Parathyroid adenoma (tissue), 2 donors: ENCODE measurements at regions not wholly inside any gene's neighbourhood (a gene's known extent, or its start where the extent isn't known, plus 50 kb on each side); places are given as distances from the start of the nearest gene placed in this dataset.
"Not testable (repeated sequence)": the region's sequence is repeated elsewhere in the genome, so short reads cannot be mapped to it uniquely, and the experiment has no call there.

Source experiments
- H2AFZ ChIP-seq: fragments of 300-600 bp; sonication (generic); one replicate; pipeline ENCODE4 v1.7.0; 2017; ENCODE audit warnings: antibody characterized with exemption, mild to moderate bottlenecking
- H3K27ac ChIP-seq: fragments of 300-600 bp; sonication (generic); one replicate; pipeline ENCODE4 v1.7.0; 2017
- H3K27me3 ChIP-seq: fragments of 300-600 bp; sonication (generic); one replicate; pipeline ENCODE4 v1.7.0; 2017; ENCODE audit warnings: low read length; ENCODE audit not compliant: control insufficient read depth, insufficient read depth
- H3K36me3 ChIP-seq: fragments of 300-600 bp; sonication (generic); one replicate; pipeline ENCODE4 v1.7.0; 2017; ENCODE audit warnings: low read length; ENCODE audit not compliant: control insufficient read depth, insufficient read depth
- H3K4me1 ChIP-seq: fragments of 300-600 bp; sonication (generic); one replicate; pipeline ENCODE4 v1.7.0; 2017; ENCODE audit warnings: control low read depth
- H3K4me2 ChIP-seq: fragments of 300-600 bp; sonication (generic); one replicate; pipeline ENCODE4 v1.7.0; 2017; ENCODE audit warnings: low read length
- H3K4me3 ChIP-seq: fragments of 300-600 bp; sonication (generic); one replicate; pipeline ENCODE4 v1.7.0; 2017; ENCODE audit warnings: low read depth, low read length
- H3K79me2 ChIP-seq: fragments of 300-600 bp; sonication (generic); one replicate; pipeline ENCODE4 v1.7.0; 2017; ENCODE audit warnings: control low read depth
- H3K9ac ChIP-seq: fragments of 300-600 bp; sonication (generic); one replicate; pipeline ENCODE4 v1.7.0; 2017; ENCODE audit warnings: mild to moderate bottlenecking
- H3K9me3 ChIP-seq: fragments of 300-600 bp; sonication (generic); one replicate; pipeline ENCODE4 v1.7.0; 2017; ENCODE audit warnings: low read length; ENCODE audit not compliant: control insufficient read depth
- TF ChIP-seq, protein P1 (sequence below): fragments of 300-600 bp; sonication (generic); IDR thresholded peaks from one replicate; pipeline ENCODE4 v1.7.0; 2017; ENCODE audit warnings: antibody characterized with exemption, mild to moderate bottlenecking
- donor health status: primary hyperparathyroidism.

DNA sequence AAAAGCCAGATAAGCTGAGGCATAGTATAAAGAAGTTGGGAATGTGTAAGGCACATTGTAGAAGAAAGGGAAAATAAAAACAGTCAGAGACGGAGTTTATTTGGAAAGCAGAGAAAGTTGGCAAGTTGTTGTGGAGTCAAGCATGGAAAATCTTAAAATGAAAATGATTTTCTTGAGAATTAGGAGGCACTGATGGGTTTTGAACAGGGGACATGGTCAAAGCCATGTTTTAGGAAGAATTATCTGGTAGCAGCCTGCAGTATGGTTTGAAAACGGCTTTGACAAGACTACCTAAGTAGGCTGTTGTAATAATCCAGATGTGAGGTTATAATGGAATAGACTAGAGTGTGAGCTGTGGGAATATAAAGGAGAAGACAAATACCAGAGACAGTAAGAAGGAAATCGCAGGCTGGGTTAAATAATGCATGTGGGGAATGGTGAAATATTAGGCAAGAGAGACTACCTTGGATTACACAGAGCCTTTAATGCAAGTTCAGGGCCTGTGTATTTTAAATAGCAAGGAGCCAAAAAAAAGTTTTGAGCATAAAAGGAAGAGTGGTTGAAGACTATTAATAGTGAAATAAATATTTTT, 130.4 kb upstream of the MEOX2 start:
- H3K36me3 ChIP-seq, result no peaks in the 10 kb centered on the region
- no peaks in the 10 kb centered on the region for H3K9me3 ChIP-seq
- TF ChIP-seq, protein P1, sequence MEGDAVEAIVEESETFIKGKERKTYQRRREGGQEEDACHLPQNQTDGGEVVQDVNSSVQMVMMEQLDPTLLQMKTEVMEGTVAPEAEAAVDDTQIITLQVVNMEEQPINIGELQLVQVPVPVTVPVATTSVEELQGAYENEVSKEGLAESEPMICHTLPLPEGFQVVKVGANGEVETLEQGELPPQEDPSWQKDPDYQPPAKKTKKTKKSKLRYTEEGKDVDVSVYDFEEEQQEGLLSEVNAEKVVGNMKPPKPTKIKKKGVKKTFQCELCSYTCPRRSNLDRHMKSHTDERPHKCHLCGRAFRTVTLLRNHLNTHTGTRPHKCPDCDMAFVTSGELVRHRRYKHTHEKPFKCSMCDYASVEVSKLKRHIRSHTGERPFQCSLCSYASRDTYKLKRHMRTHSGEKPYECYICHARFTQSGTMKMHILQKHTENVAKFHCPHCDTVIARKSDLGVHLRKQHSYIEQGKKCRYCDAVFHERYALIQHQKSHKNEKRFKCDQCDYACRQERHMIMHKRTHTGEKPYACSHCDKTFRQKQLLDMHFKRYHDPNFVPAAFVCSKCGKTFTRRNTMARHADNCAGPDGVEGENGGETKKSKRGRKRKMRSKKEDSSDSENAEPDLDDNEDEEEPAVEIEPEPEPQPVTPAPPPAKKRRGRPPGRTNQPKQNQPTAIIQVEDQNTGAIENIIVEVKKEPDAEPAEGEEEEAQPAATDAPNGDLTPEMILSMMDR, result no peak
- H3K4me3 ChIP-seq, result no peak overlapping the region
- no peak overlapping the region for H3K4me2 ChIP-seq
- H3K27ac ChIP-seq, result no peak overlapping the region
- no peaks in the 10 kb centered on the region for H3K27me3 ChIP-seq
- H2AFZ ChIP-seq, result no peak overlapping the region
- H3K79me2 ChIP-seq, result no peaks in the 10 kb centered on the region
- no peak overlapping the region for H3K9ac ChIP-seq
- H3K4me1 ChIP-seq, result no peaks in the 10 kb centered on the region

GRCh38 chr7:15813448-15813847, 127.0 kb upstream of the MEOX2 start:
- no peaks in the 10 kb centered on the region for H3K79me2 ChIP-seq
- no peak overlapping the region for H3K27ac ChIP-seq
- TF ChIP-seq, protein P1, result no peak
- no peak overlapping the region for H3K4me3 ChIP-seq
- H3K9ac ChIP-seq, result no peak overlapping the region
- no peaks in the 10 kb centered on the region for H3K4me1 ChIP-seq
- H3K9me3 ChIP-seq, result no peaks in the 10 kb centered on the region
- no peak overlapping the region for H3K4me2 ChIP-seq
- no peaks in the 10 kb centered on the region for H3K27me3 ChIP-seq
- H2AFZ ChIP-seq, result no peak overlapping the region
- no peaks in the 10 kb centered on the region for H3K36me3 ChIP-seq

- H3K79me2 ChIP-seq, H3K27me3 ChIP-seq, H2AFZ ChIP-seq, H3K9ac ChIP-seq, H3K27ac ChIP-seq, H3K4me2 ChIP-seq, H3K4me1 ChIP-seq, H3K9me3 ChIP-seq, H3K36me3 ChIP-seq, H3K4me3 ChIP-seq: not testable (repeated sequence)
Measured at GRCh38 chr7:15810383-15810782, 123.9 kb upstream of the MEOX2 start.

DNA sequence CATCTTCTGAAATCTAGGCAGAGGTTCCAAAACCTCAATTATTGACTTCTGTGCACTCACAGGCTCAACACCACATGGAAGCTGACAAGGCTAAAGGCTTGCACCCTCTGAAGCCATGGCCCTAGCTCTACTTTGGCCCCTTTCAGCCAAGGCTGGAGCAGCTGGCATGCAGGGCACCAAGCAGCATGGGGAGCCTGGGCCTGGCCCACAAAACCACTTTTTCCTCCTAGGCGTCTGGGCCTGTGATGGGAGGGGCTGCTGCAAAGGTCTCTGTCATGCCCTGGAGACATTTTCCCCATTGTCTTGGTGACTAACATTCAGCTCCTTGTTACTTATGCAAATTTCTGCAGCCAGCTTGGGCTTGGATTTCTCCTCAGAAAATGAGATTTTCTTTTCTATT, 123.5 kb upstream of the MEOX2 start:
- H3K27me3 ChIP-seq, H3K4me2 ChIP-seq, H3K27ac ChIP-seq, H3K9ac ChIP-seq, H3K4me1 ChIP-seq, H3K79me2 ChIP-seq, H3K9me3 ChIP-seq, H3K4me3 ChIP-seq, H3K36me3 ChIP-seq, H2AFZ ChIP-seq: not testable (repeated sequence)

- H3K36me3 ChIP-seq, result no peaks in the 10 kb centered on the region
- H3K9ac ChIP-seq, result no peak overlapping the region
- no peak overlapping the region for H3K4me3 ChIP-seq
- no peak overlapping the region for H3K4me2 ChIP-seq
- H3K9me3 ChIP-seq, result no peaks in the 10 kb centered on the region
- H3K27ac ChIP-seq, result no peak overlapping the region
- H3K79me2 ChIP-seq, result no peaks in the 10 kb centered on the region
- TF ChIP-seq, protein P1, result no peak
- no peaks in the 10 kb centered on the region for H3K4me1 ChIP-seq
- no peaks in the 10 kb centered on the region for H3K27me3 ChIP-seq
- no peak overlapping the region for H2AFZ ChIP-seq
Measured at GRCh38 chr7:15805891-15806290, 119.4 kb upstream of the MEOX2 start.

DNA sequence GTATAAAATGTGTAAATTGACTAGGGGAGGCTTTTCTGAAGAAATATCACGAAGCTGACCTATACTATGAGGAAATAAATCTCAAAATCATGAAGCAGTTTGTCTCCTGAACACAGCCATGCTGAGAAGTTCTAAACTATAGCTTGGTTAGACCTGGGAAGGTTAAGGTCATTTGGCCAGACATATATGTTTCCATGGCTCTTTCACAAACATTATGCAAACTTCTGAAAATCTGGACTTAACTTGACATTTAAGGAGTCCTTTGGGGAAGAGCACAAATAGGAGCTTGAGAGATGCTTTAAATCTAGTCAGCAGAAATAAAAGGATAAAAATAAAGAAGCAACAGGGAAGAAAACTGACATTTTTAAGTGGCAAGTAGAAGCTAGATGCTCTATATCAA, 115.9 kb upstream of the MEOX2 start:
- H3K79me2 ChIP-seq, result no peaks in the 10 kb centered on the region
- no peak overlapping the region for H3K4me3 ChIP-seq
- no peak overlapping the region for H3K9ac ChIP-seq
- H2AFZ ChIP-seq, result no peak overlapping the region
- H3K4me2 ChIP-seq, result no peak overlapping the region
- no peaks in the 10 kb centered on the region for H3K36me3 ChIP-seq
- TF ChIP-seq, protein P1, result no peak
- H3K9me3 ChIP-seq, result no peaks in the 10 kb centered on the region
- no peaks in the 10 kb centered on the region for H3K27me3 ChIP-seq
- no peak overlapping the region for H3K27ac ChIP-seq
- H3K4me1 ChIP-seq, result no peaks in the 10 kb centered on the region
